Tongue (tissue), 1 donor: ENCODE measurements at regions not wholly inside any gene's neighbourhood (a gene's known extent, or its start where the extent isn't known, plus 50 kb on each side); places are given as distances from the start of the nearest gene placed in this dataset.
A peak's percentile ranks its signal among the peaks of the same experiment; 100 is the strongest.

ENCODE experiments used
- DNase-seq: peaks from one replicate; pipeline ENCODE4 v3.0.0-alpha.2; 2015

DNA sequence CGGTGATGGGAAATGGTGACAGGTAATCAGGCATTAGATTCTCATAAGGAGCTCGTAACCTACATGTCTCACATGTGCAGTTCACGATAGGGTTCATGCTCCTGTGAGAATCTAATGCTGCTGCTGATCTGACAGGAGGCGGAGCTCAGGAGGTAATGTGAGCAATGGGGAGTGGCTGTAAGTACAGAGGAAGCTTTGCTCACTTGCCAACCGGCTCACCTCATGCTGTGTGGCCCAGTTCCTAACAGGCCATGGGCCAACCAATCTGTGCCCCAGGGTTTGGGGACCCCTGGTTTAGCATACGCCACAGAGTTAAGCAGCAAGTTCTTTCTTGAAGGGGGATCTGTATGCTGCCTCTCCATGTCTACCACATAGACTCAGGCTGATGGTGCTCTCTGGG lies 133.1 kb downstream of the IQUB start:
- DNase-seq: no peak

DNA sequence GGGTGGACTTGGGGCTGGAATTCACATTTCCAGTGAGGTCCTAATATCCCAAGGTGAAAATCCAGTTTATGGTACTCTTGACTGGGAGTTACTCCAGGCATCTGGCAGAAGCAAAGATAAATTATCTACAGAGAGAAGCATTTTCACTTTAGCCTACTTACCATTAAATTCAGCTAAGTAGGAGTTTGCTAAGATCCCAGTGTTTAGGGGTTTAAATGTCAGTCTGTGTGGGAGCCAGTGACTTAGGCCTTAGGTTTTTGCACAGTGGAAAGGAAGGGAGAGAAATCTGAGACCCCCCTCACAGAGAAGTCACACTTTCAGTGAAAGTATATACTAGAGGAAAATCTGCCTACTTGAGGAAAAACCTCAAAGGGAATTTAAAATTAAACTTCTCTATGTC lies 134.2 kb downstream of the IQUB start:
- DNase-seq: no peak

DNA sequence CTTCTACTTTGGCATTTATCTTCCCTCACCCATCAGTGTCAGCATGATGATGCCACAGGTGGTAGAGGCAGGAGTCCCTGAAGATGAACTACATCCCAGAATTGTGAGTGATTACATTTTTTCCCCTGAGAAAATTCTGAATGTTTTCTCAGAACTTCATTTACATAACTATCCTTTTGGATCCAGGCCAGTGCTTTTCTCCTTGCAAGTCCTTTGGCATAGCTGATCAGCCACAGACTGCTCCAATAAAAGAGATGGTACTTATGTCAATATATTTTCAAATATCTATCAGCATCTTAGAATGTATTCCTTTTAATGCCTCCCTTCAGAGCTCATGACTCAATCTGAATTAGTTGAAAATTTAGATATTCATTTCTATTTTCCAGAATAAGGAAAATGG lies 135.5 kb downstream of the IQUB start:
- DNase-seq: peak; percentile 10

GRCh38 chr7:123397746-123398338 lies 136.6 kb downstream of the IQUB start:
- DNase-seq: peak; percentile 84

- DNase-seq: no peak
Observed at GRCh38 chr7:123393623-123394022, 140.8 kb downstream of the IQUB start.

DNA sequence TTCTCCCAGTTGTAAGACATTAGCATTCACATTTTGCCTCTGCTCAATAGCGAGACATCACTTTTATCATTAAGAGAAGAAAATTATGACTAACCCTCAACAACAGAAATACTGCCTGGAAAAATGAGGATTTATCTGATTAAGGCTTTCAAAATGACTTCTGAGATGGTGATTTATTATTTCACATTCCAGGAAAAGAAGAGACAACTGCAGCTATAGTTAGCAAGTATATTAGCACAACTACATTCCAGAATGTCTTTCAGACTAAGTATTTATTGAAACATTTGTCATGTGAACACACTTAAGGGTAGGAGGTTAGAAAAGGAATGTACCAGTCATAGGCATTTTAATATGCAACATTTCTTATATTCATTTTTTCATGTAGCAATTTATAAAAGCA lies 162.0 kb downstream of the IQUB start:
- no peak for DNase-seq

DNA sequence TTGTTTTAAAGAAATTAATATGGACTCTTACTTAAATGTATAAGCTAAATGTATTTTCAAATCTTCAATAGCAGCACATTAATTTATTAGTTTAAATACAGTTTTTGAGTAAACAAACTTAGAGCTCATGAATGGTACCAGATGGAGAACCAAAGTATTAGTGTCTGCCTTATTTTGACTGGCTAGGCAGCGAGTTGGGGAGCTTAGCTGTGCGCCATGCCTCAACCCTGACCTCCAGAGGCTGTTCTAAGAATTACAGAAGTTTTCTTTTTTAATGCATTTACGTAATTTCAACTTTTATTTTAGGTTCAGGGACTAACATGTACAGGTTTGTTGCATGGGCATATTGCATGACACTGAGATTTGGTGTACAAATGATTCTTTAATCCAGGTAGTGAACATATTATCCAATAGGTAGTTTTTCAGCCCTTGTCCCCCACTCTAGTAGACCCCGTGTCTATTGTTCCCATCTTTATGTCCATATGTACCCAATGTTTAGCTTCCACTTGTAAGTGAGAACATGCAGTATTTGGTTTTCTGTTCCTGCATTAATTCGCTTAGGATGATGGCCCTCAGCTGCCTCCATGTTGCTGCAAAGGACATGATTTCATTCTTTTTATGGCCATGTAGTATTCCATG lies 166.8 kb downstream of the IQUB start:
- peak; percentile 16 for DNase-seq

- DNase-seq: no peak
Observed at GRCh38 chr7:123367031-123367430, 167.3 kb upstream of the SLC13A1 start.

- DNase-seq: no peak
Observed at GRCh38 chr7:123366626-123367025, 166.9 kb upstream of the SLC13A1 start.

DNA sequence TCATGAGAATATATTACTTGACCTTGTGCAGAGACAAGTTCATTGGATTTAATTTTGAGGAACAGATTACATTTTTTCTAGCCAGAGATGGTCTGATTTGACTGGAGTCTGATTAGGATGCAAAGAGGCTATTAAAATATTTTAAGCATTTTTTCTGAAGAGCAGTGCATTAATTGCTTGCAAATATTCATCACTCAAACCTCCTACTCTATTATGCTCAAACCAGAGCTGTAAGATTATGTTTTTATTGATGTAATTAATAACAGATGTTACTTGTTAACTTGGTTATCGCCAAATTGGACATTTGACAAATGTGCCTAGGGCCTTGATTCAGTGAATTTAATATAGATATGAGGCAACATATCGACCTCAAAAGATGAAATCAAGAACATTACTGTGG lies 160.9 kb upstream of the SLC13A1 start:
- DNase-seq: no peak

- no peak for DNase-seq
Observed at GRCh38 chr7:123355576-123356190, 155.9 kb upstream of the SLC13A1 start.

DNA sequence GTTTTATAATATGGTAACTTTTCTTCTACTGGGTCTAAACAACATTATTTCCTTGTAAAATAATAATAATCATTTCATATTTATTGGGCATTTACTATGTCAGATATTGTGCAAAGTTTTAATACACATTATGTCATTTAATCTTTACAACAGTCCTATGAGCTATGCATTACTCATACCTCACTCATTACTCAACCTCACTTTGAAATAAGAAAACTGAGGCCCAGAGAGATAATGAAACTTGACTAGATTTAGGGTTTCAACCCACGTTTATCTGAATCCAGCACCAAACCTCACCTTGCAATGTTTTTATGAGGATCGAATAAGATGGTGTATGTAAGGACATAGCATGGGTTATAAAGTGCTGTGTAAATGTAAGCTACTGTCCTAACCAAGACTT lies 153.2 kb upstream of the SLC13A1 start:
- no peak for DNase-seq

DNA sequence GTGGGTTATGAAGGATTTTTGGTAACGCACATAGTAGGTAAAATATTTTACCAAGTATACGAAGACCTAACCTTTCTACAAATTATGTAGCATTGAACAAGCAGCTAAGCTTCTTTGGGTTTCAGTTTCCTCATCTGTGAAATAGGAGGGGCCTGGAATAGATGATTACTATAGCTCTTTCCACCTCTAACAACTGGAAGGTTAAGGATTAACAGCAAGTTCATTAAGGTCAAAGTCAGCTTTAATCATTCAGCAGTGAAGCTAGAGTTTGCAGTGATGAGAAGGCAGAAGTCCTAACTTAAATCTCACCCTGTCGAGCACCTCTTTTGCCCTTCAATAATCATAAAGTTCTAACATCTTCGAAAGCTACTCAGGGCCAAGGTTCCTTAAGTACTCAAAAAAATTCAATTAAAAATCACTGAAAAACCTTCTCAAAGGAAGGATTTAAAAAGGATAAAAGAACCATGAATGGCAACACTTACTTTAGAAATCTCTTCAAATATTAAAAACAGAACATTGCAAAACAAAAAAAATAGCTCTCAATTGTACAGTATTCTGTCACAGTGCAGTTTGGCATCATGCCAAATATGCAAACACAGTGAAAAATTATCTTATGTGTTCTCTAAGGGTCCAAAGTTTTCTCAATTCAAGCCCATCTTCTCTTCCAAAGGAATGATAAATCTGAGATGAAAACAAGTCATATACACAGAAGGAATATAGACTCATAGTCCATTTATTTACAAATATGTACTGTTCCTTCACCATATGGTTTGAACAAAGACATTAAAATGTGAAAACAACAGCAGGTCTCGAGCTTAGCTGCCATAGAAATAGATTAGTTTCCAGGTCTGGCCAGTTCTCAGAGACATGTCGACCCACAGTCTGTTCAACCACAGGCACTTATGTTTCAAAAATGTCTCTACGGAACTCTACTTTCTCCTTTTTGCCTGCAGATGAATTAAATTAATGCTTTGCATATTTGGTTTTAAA lies 152.0 kb upstream of the SLC13A1 start:
- peak; percentile 47 for DNase-seq

DNA sequence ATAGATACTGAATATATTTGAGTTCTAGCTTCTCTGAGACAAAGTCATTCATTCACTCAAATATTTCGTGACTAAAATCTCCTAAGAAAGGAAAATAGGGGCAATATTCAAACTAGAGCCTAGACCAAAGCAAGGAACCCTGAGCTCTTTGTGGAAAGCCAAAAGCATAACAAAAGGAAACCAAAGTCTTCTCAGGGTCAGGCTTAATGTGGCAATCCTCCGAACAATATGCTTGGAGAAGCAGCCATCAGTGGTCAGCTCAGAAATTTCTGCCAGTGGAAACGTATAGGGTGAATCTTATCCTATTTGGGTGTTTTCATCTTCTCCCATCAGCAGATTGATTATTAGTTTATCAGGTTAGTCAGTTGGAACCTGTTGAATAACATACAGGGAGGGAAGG lies 151.3 kb upstream of the SLC13A1 start:
- no peak for DNase-seq

GRCh38 chr7:123348690-123349089 lies 148.9 kb upstream of the SLC13A1 start:
- DNase-seq: no peak

GRCh38 chr7:123346766-123347165 lies 147.0 kb upstream of the SLC13A1 start:
- no peak for DNase-seq

- DNase-seq: no peak
Observed at GRCh38 chr7:123343611-123344010, 143.8 kb upstream of the SLC13A1 start.

DNA sequence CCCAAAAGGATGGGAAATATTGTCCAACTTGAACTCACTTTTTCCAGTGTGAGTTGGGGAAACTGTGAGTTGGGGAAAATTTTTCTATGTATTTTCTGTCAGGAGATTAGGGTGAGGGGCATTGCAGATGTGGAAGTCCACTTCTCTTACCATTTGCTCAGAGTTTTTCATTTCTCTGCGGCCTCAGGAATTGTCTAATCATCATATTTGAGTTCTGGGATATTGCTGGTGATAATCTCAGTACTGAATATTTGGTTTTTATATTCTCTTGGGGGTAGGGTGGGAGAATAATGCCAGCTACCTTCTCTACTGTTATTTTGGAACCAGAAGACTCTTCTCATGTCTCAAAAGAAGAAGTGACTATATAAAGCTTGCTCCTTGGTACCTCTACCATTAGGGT lies 141.3 kb upstream of the SLC13A1 start:
- no peak for DNase-seq

GRCh38 chr7:123338688-123339087 lies 138.9 kb upstream of the SLC13A1 start:
- DNase-seq: no peak

DNA sequence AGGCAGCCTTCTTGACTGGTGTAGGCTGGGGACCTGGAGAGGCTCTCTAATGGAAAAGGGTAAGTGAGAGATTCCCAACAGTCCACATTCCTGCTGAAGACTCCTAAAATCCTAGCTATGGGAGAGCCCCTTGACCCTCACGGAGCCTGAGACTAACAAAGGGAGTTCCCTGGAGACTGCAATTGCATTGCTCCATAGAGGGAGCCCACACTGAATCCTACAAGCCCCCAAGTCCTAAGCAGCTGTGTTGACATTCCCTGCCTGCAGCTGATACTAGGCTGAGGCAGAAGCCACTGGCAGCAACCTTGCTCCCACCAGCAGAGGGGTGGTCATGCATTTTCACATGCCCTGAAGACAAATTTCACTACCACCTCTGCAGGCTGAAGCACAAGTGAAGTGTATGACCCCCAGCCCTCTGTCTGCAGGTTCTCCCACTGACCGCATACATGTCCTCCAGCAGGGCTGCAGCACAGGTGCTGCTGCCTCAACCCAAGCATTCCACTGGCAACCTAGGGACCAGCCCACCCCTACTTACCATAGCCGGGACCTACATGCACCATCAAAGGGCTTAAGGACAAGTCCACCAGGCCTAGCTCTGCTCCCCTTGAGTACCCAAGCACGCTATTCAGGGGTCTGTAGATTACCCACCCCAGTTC lies 130.3 kb upstream of the SLC13A1 start:
- no peak for DNase-seq

GRCh38 chr7:123327661-123328060 lies 127.9 kb upstream of the SLC13A1 start:
- no peak for DNase-seq

GRCh38 chr7:123324283-123324682 lies 124.5 kb upstream of the SLC13A1 start:
- no peak for DNase-seq
